ENCODE measurements at regions not wholly inside any gene's neighbourhood (a gene's known extent, or its start where the extent isn't known, plus 50 kb on each side); places are given as distances from the start of the nearest gene placed in this dataset.

GRCh38 chr16:47852991-47853390 is 302.8 kb downstream of the ABCC12 start:
- FAIRE-seq (no peak), DNase-seq (ENCODE audit: low read depth in 1 of 2, low spot score in 2 of 2) (no peak)
- peaks cover 12% of the 10 kb centered on the region; the same call in 1 of the 2 replicates for H3K23me2 ChIP-seq (ENCODE audit: low read depth, low read length)
- peaks cover 0 to 11% of the 10 kb centered on the region in 2 experiments for H4K20me1 ChIP-seq (replicated peaks in 1 of 2; ENCODE audit: control insufficient read depth in 1 of 2, insufficient read depth in 2 of 2, low read length in 2 of 2)
- H4K5ac ChIP-seq (ENCODE audit: insufficient read length, low read depth, low read length) = no peak overlapping the region
- CTCF ChIA-PET (ENCODE audit: partially characterized antibody) = no interaction called here
- no peak overlapping the region for H2AK5ac ChIP-seq (ENCODE audit: low read depth, low read length)
- H3K4me2 ChIP-seq (ENCODE audit: insufficient read depth in 1 of 2, low read depth in 2 of 2, low read length in 2 of 2) = no peak overlapping the region
- peaks cover 0 to 8% (median 1%) of the 10 kb centered on the region in 4 experiments; a peak in 3 of 7 replicates for H3K4me1 ChIP-seq (replicated peaks in 1 of 4; ENCODE audit: control insufficient read depth in 3 of 4, insufficient read depth in 4 of 4, low read length in 3 of 4)
- no peaks in the 10 kb centered on the region for H3K9me3 ChIP-seq (ENCODE audit: insufficient read depth in 2 of 2, low read depth in 1 of 2, low read length in 1 of 2)
- H2BK15ac ChIP-seq (ENCODE audit: low read length) = no peak overlapping the region
- no peak overlapping the region for H2AFZ ChIP-seq (ENCODE audit: low read length)
- no peak overlapping the region for H4K91ac ChIP-seq (replicated peaks; ENCODE audit: insufficient read length, low read length)
- H3K14ac ChIP-seq (ENCODE audit: insufficient read length) = no peak overlapping the region
- H3K9ac ChIP-seq (replicated peaks in 1 of 4; ENCODE audit: extremely low read depth in 1 of 4, low read depth in 3 of 4, low read length in 3 of 4) = no peak overlapping the region
- WGBS, 2 experiments (ENCODE audit: extremely low coverage in 1 of 2, insufficient coverage in 1 of 2, insufficient read length in 1 of 2, insufficient replicate concordance in 2 of 2, low coverage in 1 of 2, low lambda C conversion rate in 2 of 2, missing lambda C conversion rate in 1 of 2) = 90% methylated on average over 6 of the region's 6 CpGs; no CpG with 5 or more reads in 1 of the 2 experiments
- H2BK5ac ChIP-seq (ENCODE audit: low read depth, low read length) = no peak overlapping the region
- no peak overlapping the region for H3K4me3 ChIP-seq (ENCODE audit: extremely low read depth in 1 of 4, insufficient read depth in 2 of 4, low read depth in 3 of 4, low read length in 4 of 4)
- no peak overlapping the region for H2BK20ac ChIP-seq (ENCODE audit: low read length)
- no peak overlapping the region for H2BK12ac ChIP-seq (ENCODE audit: low read depth, low read length)
- H3K36me3 ChIP-seq (ENCODE audit: control insufficient read depth in 2 of 4, insufficient read depth in 4 of 4, low read length in 3 of 4) = no peaks in the 10 kb centered on the region
- no peak overlapping the region for H3K27ac ChIP-seq (ENCODE audit: low read depth, low read length)
- H3K79me1 ChIP-seq (ENCODE audit: low read depth, low read length) = no peaks in the 10 kb centered on the region; the same call in 1 of the 2 replicates
- H3K18ac ChIP-seq (ENCODE audit: extremely low read depth, low read length) = no peak overlapping the region
- no peak overlapping the region for H3K23ac ChIP-seq (ENCODE audit: insufficient read length)
- peaks cover 0 to 7% (median 5%) of the 10 kb centered on the region in 4 experiments; a peak in 4 of 7 replicates for H3K27me3 ChIP-seq (replicated peaks in 1 of 4; ENCODE audit: control insufficient read depth in 3 of 4, extremely low read depth in 1 of 4, insufficient read depth in 3 of 4, low read length in 3 of 4)
- H3K4ac ChIP-seq (replicated peaks; ENCODE audit: insufficient read length, low read depth, low read length) = no peak overlapping the region
- no peak overlapping the region for H3K56ac ChIP-seq (replicated peaks; ENCODE audit: insufficient read length, low read depth, low read length)
- no peak overlapping the region for H2BK120ac ChIP-seq (replicated peaks; ENCODE audit: low read depth, low read length)
- H3K79me2 ChIP-seq (ENCODE audit: control insufficient read depth in 1 of 2, insufficient read depth in 2 of 2, low read length in 2 of 2) = no peaks in the 10 kb centered on the region
- no peak overlapping the region for H4K8ac ChIP-seq (ENCODE audit: extremely low read depth, insufficient read depth, low read length)
- POLR2A ChIA-PET (ENCODE audit: partially characterized antibody) = no interaction called here
- TF ChIP-seq CEBPB (IDR thresholded peaks at IDR 0.05; ENCODE audit: low read depth, low read length) = no peak
- TF ChIP-seq RAD21 (IDR thresholded peaks at IDR 0.05 in 1 of 2, conservative IDR thresholded peaks at IDR 0.05 in 1 of 2; ENCODE audit: low read depth in 2 of 2, low read length in 2 of 2) = no peak
- TF ChIP-seq CBX8 (IDR thresholded peaks at IDR 0.05; ENCODE audit: borderline replicate concordance, low read depth, low read length) = no peak
- no peak for TF ChIP-seq GTF2F1 (IDR thresholded peaks at IDR 0.05; ENCODE audit: borderline replicate concordance, low read depth, low read length)
- TF ChIP-seq CTBP2 (IDR thresholded peaks at IDR 0.05; ENCODE audit: borderline replicate concordance, insufficient read depth, insufficient read length, low read length) = no peak
